H9 (cell line): ENCODE measurements at regions not wholly inside any gene's neighbourhood (a gene's known extent, or its start where the extent isn't known, plus 50 kb on each side); places are given as distances from the start of the nearest gene placed in this dataset.

Experiments used
- DNase-seq: peaks from one replicate; pipeline ENCODE4 v3.0.0-alpha.2; 2017
- H2AFZ ChIP-seq: one replicate; pipeline ENCODE4 v1.6.1; 2013; ENCODE audit warnings: mild to moderate bottlenecking, low read length, control low read depth, moderate library complexity
- H2AK5ac ChIP-seq: 2 replicates; pipeline ENCODE4 v1.6.1; 2013; ENCODE audit warnings: low read length, control low read depth, mixed read lengths; ENCODE audit not compliant: insufficient read length
- H2BK120ac ChIP-seq: one replicate; pipeline ENCODE4 v1.6.1; 2013; ENCODE audit warnings: low read depth, mild to moderate bottlenecking, low read length, control low read depth, inconsistent platforms; ENCODE audit not compliant: poor library complexity, severe bottlenecking
- H2BK12ac ChIP-seq: 2 replicates; pipeline ENCODE4 v1.6.1; 2013; ENCODE audit warnings: low read length, control low read depth, mixed read lengths, low read depth; ENCODE audit not compliant: insufficient read length
- H2BK15ac ChIP-seq: 2 replicates; pipeline ENCODE4 v1.6.1; 2013; ENCODE audit warnings: low read depth, low read length, control low read depth
- H2BK20ac ChIP-seq: one replicate; pipeline ENCODE4 v1.6.1; 2013; ENCODE audit warnings: low read depth, mild to moderate bottlenecking, low read length, control low read depth, inconsistent platforms; ENCODE audit not compliant: poor library complexity, severe bottlenecking
- H2BK5ac ChIP-seq: 2 replicates; pipeline ENCODE4 v1.6.1; 2013; ENCODE audit warnings: low read length, control low read depth, mixed read lengths; ENCODE audit not compliant: insufficient read length
- H3K14ac ChIP-seq: 2 replicates; pipeline ENCODE4 v1.6.1; 2013; ENCODE audit warnings: low read length, control low read depth; ENCODE audit not compliant: insufficient read depth
- H3K18ac ChIP-seq: 2 replicates; pipeline ENCODE4 v1.6.1; 2013; ENCODE audit warnings: low read depth, mild to moderate bottlenecking, mixed read lengths, low read length, control low read depth; ENCODE audit not compliant: insufficient read length
- H3K23ac ChIP-seq: 2 replicates; pipeline ENCODE4 v1.6.1; 2013; ENCODE audit warnings: low read length, control low read depth, mixed read lengths, low read depth; ENCODE audit not compliant: insufficient read length
- H3K23me2 ChIP-seq: 2 replicates; pipeline ENCODE4 v1.6.1; 2013; ENCODE audit warnings: low read depth, mild to moderate bottlenecking, mixed read lengths, low read length, control low read depth; ENCODE audit not compliant: insufficient read length, poor library complexity, severe bottlenecking
- H3K27ac ChIP-seq: 2 replicates; pipeline ENCODE4 v1.5.1; 2013; ENCODE audit warnings: low read length, control low read depth, mixed read lengths, low read depth; ENCODE audit not compliant: insufficient read length
- H3K27me3 ChIP-seq: 2 replicates; pipeline ENCODE4 v1.6.1; 2013; ENCODE audit warnings: low read length, control low read depth, inconsistent platforms; ENCODE audit not compliant: insufficient read depth
- H3K4ac ChIP-seq: 2 replicates; pipeline ENCODE4 v1.6.1; 2013; ENCODE audit warnings: low read depth, mild to moderate bottlenecking, control low read depth, inconsistent platforms, low read length, moderate library complexity
- H3K4me1 ChIP-seq: 2 replicates; pipeline ENCODE4 v1.6.1; 2013; ENCODE audit warnings: low read length, control low read depth, inconsistent platforms; ENCODE audit not compliant: insufficient read depth
- H3K4me2 ChIP-seq: 2 replicates; pipeline ENCODE4 v1.6.1; 2013; ENCODE audit warnings: low read length, control low read depth, mixed read lengths; ENCODE audit not compliant: insufficient read length, insufficient read depth
- H3K56ac ChIP-seq: 2 replicates; pipeline ENCODE4 v1.6.1; 2013; ENCODE audit warnings: low read depth, mild to moderate bottlenecking, mixed read lengths, low read length, control low read depth; ENCODE audit not compliant: insufficient read length
- H3K79me1 ChIP-seq: 2 replicates; pipeline ENCODE4 v1.6.1; 2013; ENCODE audit warnings: low read depth, mild to moderate bottlenecking, moderate library complexity, low read length, control low read depth, inconsistent platforms; ENCODE audit not compliant: insufficient read depth, poor library complexity, severe bottlenecking
- H3K79me2 ChIP-seq: 2 replicates; pipeline ENCODE4 v1.6.1; 2013; ENCODE audit warnings: low read length, control low read depth, inconsistent platforms; ENCODE audit not compliant: insufficient read depth
- H3K9ac ChIP-seq: 2 replicates; pipeline ENCODE4 v1.6.1; 2013; ENCODE audit warnings: low read length, control low read depth, mixed read lengths; ENCODE audit not compliant: insufficient read length; ENCODE audit errors: extremely low read depth
- H3K9me3 ChIP-seq: one replicate; pipeline ENCODE4 v1.6.1; 2013; ENCODE audit warnings: low read depth, low read length, inconsistent platforms; ENCODE audit not compliant: control insufficient read depth
- H3T11ph ChIP-seq: one replicate; pipeline ENCODE4 v1.6.1; 2013; ENCODE audit warnings: mild to moderate bottlenecking, low read length, control low read depth, inconsistent platforms
- H4K20me1 ChIP-seq: one replicate; pipeline ENCODE4 v1.6.1; 2013; ENCODE audit not compliant: control insufficient read depth, insufficient read length, insufficient read depth
- H4K5ac ChIP-seq: 2 replicates; pipeline ENCODE4 v1.6.1; 2013; ENCODE audit warnings: low read depth, mild to moderate bottlenecking, mixed read lengths, low read length, control low read depth; ENCODE audit not compliant: insufficient read length
- H4K8ac ChIP-seq: replicated peaks from 2 replicates; pipeline ENCODE4 v1.6.1; 2013; ENCODE audit warnings: low read length, control low read depth, mixed read lengths, low read depth; ENCODE audit not compliant: insufficient read length
- H4K91ac ChIP-seq: 2 replicates; pipeline ENCODE4 v1.6.1; 2013; ENCODE audit warnings: low read depth, mild to moderate bottlenecking, moderate library complexity, mixed read lengths, low read length, control low read depth; ENCODE audit not compliant: insufficient read length
- H3K27ac Mint-ChIP-seq, 3 experiments: 2 replicates in 2 of 3; 3 replicates in 1 of 3; pipeline ENCODE4 v1.8.0; 2020 to 2021; ENCODE audit warnings: mixed read lengths in 3 of 3, mild to moderate bottlenecking in 1 of 3, moderate library complexity in 1 of 3
- H3K27me3 Mint-ChIP-seq: 2 replicates; pipeline ENCODE4 v1.8.0; 2021; ENCODE audit warnings: low read depth, mild to moderate bottlenecking, moderate library complexity, mixed read lengths
- H3K36me3 Mint-ChIP-seq, 3 experiments: 2 replicates in 2 of 3; 3 replicates in 1 of 3; pipeline ENCODE4 v1.8.0; 2020 to 2021; ENCODE audit warnings: low read depth in 3 of 3, mixed read lengths in 3 of 3; ENCODE audit not compliant: insufficient read depth in 1 of 3
- H3K4me1 Mint-ChIP-seq, 2 experiments: 2 replicates each; pipeline ENCODE4 v1.8.0; 2020; ENCODE audit warnings: mixed read lengths in 2 of 2
- H3K4me3 Mint-ChIP-seq, 2 experiments: 2 replicates in 1 of 2; 3 replicates in 1 of 2; pipeline ENCODE4 v1.8.0; 2020 to 2021; ENCODE audit warnings: mild to moderate bottlenecking in 2 of 2, mixed read lengths in 2 of 2, moderate library complexity in 1 of 2
- H3K9me3 Mint-ChIP-seq, 2 experiments: 2 replicates in 1 of 2; 3 replicates in 1 of 2; pipeline ENCODE4 v1.8.0; 2020; ENCODE audit warnings: mild to moderate bottlenecking in 2 of 2, mixed read lengths in 2 of 2, moderate library complexity in 1 of 2
- TF ChIP-seq, protein P1 (sequence below): fragments of 200-600 bp; sonication (generic); conservative IDR thresholded peaks from 3 replicates; pipeline ENCODE4 v1.8.0; 2021; ENCODE audit warnings: antibody characterized with exemption, mild to moderate bottlenecking

DNA sequence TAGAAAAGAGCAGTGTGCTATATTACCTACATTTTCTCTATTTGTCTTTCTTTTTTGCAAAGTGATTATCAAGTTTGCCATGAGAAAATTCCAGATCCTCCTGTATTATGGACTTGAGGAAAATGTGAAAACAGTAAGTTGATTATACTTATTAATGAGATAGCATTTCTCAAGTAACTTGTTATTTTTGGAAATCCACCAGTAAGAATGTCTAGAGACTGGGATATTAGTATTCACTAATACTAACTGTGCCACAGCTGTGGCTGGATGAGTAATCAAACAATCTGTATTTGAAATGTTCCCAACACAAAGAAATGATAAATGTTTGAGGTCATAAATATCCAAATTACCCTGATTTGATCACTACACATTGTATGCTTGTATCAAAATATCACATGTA lies 147.0 kb upstream of the CTSO start:
- H3K14ac ChIP-seq, result no peak overlapping the region
- no peak overlapping the region for H3K56ac ChIP-seq
- H3K4me3 Mint-ChIP-seq, result no peak overlapping the region
- TF ChIP-seq, protein P1, sequence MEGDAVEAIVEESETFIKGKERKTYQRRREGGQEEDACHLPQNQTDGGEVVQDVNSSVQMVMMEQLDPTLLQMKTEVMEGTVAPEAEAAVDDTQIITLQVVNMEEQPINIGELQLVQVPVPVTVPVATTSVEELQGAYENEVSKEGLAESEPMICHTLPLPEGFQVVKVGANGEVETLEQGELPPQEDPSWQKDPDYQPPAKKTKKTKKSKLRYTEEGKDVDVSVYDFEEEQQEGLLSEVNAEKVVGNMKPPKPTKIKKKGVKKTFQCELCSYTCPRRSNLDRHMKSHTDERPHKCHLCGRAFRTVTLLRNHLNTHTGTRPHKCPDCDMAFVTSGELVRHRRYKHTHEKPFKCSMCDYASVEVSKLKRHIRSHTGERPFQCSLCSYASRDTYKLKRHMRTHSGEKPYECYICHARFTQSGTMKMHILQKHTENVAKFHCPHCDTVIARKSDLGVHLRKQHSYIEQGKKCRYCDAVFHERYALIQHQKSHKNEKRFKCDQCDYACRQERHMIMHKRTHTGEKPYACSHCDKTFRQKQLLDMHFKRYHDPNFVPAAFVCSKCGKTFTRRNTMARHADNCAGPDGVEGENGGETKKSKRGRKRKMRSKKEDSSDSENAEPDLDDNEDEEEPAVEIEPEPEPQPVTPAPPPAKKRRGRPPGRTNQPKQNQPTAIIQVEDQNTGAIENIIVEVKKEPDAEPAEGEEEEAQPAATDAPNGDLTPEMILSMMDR, result no peak
- H3K9ac ChIP-seq, result no peak overlapping the region
- H3K9me3 Mint-ChIP-seq, result no peaks in the 10 kb centered on the region
- no peak overlapping the region for H3K4me2 ChIP-seq
- no peaks in the 10 kb centered on the region for H3K79me1 ChIP-seq
- H4K20me1 ChIP-seq, result no peaks in the 10 kb centered on the region
- H2BK120ac ChIP-seq, result no peak overlapping the region
- H3K4me1 Mint-ChIP-seq, result peaks cover 0 to 8% of the 10 kb centered on the region in 2 experiments; a peak in 1 of 4 replicates
- no peak overlapping the region for H3K23ac ChIP-seq
- no peak overlapping the region for H4K5ac ChIP-seq
- no peak overlapping the region for H2BK15ac ChIP-seq
- no peak overlapping the region for H3K4ac ChIP-seq
- no peaks in the 10 kb centered on the region for H3K36me3 Mint-ChIP-seq
- no peak overlapping the region for H2AK5ac ChIP-seq
- no peaks in the 10 kb centered on the region for H3K9me3 ChIP-seq
- no peak overlapping the region for H2BK5ac ChIP-seq
- no peaks in the 10 kb centered on the region for H3K27me3 ChIP-seq
- no peak overlapping the region for H2AFZ ChIP-seq
- H3K27me3 Mint-ChIP-seq, result no peaks in the 10 kb centered on the region
- no peaks in the 10 kb centered on the region for H3K4me1 ChIP-seq
- no peak overlapping the region for H3K27ac ChIP-seq
- no peaks in the 10 kb centered on the region for H3K79me2 ChIP-seq
- no peak overlapping the region for H4K91ac ChIP-seq
- no peak for DNase-seq
- no peak overlapping the region for H3T11ph ChIP-seq
- no peak overlapping the region for H3K27ac Mint-ChIP-seq
- no peaks in the 10 kb centered on the region for H3K23me2 ChIP-seq
- no peak overlapping the region for H4K8ac ChIP-seq
- no peak overlapping the region for H2BK20ac ChIP-seq
- no peak overlapping the region for H2BK12ac ChIP-seq
- no peak overlapping the region for H3K18ac ChIP-seq
